A673 (cell line): ENCODE measurements at regions not wholly inside any gene's neighbourhood (a gene's known extent, or its start where the extent isn't known, plus 50 kb on each side); places are given as distances from the start of the nearest gene placed in this dataset.

Source experiments
- CTCF ChIP-seq: fragments of 300-800, 200-600 bp; sonication (generic); conservative IDR thresholded peaks from 2 replicates; pipeline ENCODE4 v1.5.1; 2017; ENCODE audit warnings: low read depth, mild to moderate bottlenecking, antibody characterized with exemption, low read length, moderate library complexity, mixed read lengths
- EZH2 ChIP-seq: fragments of 200-600 bp; sonication (generic); IDR thresholded peaks from 2 replicates; pipeline ENCODE4 v1.6.1; 2017; ENCODE audit warnings: borderline replicate concordance, low read depth, mild to moderate bottlenecking, mixed read lengths, antibody characterized with exemption, low read length; ENCODE audit not compliant: poor library complexity, severe bottlenecking

- TF ChIP-seq CTCF (no peak), EZH2 (no peak)
Measured at GRCh38 chr7:79612903-79613302, 159.4 kb upstream of the MAGI2 start.
